ENCODE measurements at regions not wholly inside any gene's neighbourhood (a gene's known extent, or its start where the extent isn't known, plus 50 kb on each side); places are given as distances from the start of the nearest gene placed in this dataset.
A peak's percentile ranks its signal among the peaks of the same experiment; 100 is the strongest.

- no peak overlapping the region for H3K18ac ChIP-seq (ENCODE audit: low read depth, low read length)
- WGBS, 2 experiments (ENCODE audit: extremely low coverage in 2 of 2, insufficient read length in 1 of 2): no CpG with 5 or more reads among the region's 3 CpGs
- CTCF ChIA-PET: no interaction called here
- ATAC-seq (ENCODE audit: low read depth): peak; percentile 44
- in situ Hi-C loops (cut with MboI; ENCODE audit: low sequenced_read_pairs): no loop called here
- H4K91ac ChIP-seq (ENCODE audit: insufficient read depth, low read depth, low read length): no peak overlapping the region
- H3K14ac ChIP-seq (replicated peaks; ENCODE audit: low read depth, low read length): no peak overlapping the region
- H2BK5ac ChIP-seq (ENCODE audit: low read depth, low read length, poor library complexity, severe bottlenecking): no peak overlapping the region
- H4K20me1 ChIP-seq (ENCODE audit: insufficient read depth, low read length): no peaks in the 10 kb centered on the region
- no peaks in the 10 kb centered on the region for H3K9me1 ChIP-seq (ENCODE audit: insufficient read depth, low read length)
- H3K79me1 ChIP-seq (ENCODE audit: low read depth in 1 of 2, low read length in 2 of 2): no peaks in the 10 kb centered on the region
- H4K8ac ChIP-seq (ENCODE audit: low read depth in 2 of 2, low read length in 2 of 2): no peak overlapping the region
- H3K27me3 ChIP-seq (ENCODE audit: control insufficient read depth, insufficient read depth, low read length): peaks cover 2% of the 10 kb centered on the region; the same call in 1 of the 2 replicates
- H2BK20ac ChIP-seq (ENCODE audit: low read depth, low read length): no peak overlapping the region
- no peak overlapping the region for H3K4ac ChIP-seq (ENCODE audit: low read depth, low read length)
- H3K9me3 ChIP-seq (ENCODE audit: control insufficient read depth, insufficient read depth, low read length): no peaks in the 10 kb centered on the region
- no peak overlapping the region for H3K56ac ChIP-seq (ENCODE audit: extremely low read depth, insufficient read depth, low read length)
- H2AK5ac ChIP-seq (ENCODE audit: low read depth, low read length): no peak overlapping the region
- TF ChIP-seq CHD1 (IDR thresholded peaks at IDR 0.05; ENCODE audit: low read depth, low read length): no peak
- no peak for TF ChIP-seq FOS (IDR thresholded peaks at IDR 0.05; ENCODE audit: low read depth, low read length)
- TF ChIP-seq BHLHE40 (IDR thresholded peaks at IDR 0.05; ENCODE audit: low read depth, low read length): no peak
- TF ChIP-seq, protein P1, sequence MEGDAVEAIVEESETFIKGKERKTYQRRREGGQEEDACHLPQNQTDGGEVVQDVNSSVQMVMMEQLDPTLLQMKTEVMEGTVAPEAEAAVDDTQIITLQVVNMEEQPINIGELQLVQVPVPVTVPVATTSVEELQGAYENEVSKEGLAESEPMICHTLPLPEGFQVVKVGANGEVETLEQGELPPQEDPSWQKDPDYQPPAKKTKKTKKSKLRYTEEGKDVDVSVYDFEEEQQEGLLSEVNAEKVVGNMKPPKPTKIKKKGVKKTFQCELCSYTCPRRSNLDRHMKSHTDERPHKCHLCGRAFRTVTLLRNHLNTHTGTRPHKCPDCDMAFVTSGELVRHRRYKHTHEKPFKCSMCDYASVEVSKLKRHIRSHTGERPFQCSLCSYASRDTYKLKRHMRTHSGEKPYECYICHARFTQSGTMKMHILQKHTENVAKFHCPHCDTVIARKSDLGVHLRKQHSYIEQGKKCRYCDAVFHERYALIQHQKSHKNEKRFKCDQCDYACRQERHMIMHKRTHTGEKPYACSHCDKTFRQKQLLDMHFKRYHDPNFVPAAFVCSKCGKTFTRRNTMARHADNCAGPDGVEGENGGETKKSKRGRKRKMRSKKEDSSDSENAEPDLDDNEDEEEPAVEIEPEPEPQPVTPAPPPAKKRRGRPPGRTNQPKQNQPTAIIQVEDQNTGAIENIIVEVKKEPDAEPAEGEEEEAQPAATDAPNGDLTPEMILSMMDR (conservative IDR thresholded peaks at IDR 0.05; ENCODE audit: low read depth, low read length): no peak
- no peak for TF ChIP-seq CEBPB (IDR thresholded peaks at IDR 0.05; ENCODE audit: low read depth, low read length)
- TF ChIP-seq SMC3 (IDR thresholded peaks at IDR 0.05; ENCODE audit: low read depth, low read length): no peak
- TF ChIP-seq MXI1 (IDR thresholded peaks at IDR 0.05; ENCODE audit: borderline replicate concordance, low read depth, low read length): no peak
- TF ChIP-seq, protein P2, sequence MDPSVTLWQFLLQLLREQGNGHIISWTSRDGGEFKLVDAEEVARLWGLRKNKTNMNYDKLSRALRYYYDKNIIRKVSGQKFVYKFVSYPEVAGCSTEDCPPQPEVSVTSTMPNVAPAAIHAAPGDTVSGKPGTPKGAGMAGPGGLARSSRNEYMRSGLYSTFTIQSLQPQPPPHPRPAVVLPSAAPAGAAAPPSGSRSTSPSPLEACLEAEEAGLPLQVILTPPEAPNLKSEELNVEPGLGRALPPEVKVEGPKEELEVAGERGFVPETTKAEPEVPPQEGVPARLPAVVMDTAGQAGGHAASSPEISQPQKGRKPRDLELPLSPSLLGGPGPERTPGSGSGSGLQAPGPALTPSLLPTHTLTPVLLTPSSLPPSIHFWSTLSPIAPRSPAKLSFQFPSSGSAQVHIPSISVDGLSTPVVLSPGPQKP (IDR thresholded peaks at IDR 0.05; ENCODE audit: borderline replicate concordance, low read depth, low read length): no peak
- no peak for TF ChIP-seq RCOR1 (IDR thresholded peaks at IDR 0.05; ENCODE audit: insufficient replicate concordance, low read length)
- TF ChIP-seq RFX5 (IDR thresholded peaks at IDR 0.05; ENCODE audit: low read depth, low read length): no peak
- no peak for TF ChIP-seq USF2 (IDR thresholded peaks at IDR 0.05; ENCODE audit: low read depth, low read length)
- no peak for TF ChIP-seq POLR2A (IDR thresholded peaks at IDR 0.05; ENCODE audit: low read depth, low read length)
- TF ChIP-seq MAFK (IDR thresholded peaks at IDR 0.05; ENCODE audit: low read depth, low read length): no peak
- no peak for TF ChIP-seq RAD21 (IDR thresholded peaks at IDR 0.05; ENCODE audit: low read length)
- no peak for TF ChIP-seq NFE2L2 (IDR thresholded peaks at IDR 0.05; ENCODE audit: low read depth, low read length)
- H4K5ac ChIP-seq (ENCODE audit: low read depth, low read length): no peak overlapping the region
- POLR2A ChIA-PET (ENCODE audit: unreplicated experiment): no interaction called here
- intact Hi-C loops (cut with micrococcal nuclease): no loop called here
- no peak overlapping the region for H2BK120ac ChIP-seq (ENCODE audit: low read depth, low read length)
- BruUV-seq (replicated peaks): no TSS peak
- H2AFZ ChIP-seq (replicated peaks; ENCODE audit: low read length, poor library complexity): no peak overlapping the region
- no peak overlapping the region for H3K23ac ChIP-seq (ENCODE audit: low read depth, low read length)
- dilution Hi-C loops (cut with HindIII; ENCODE audit: low sequenced_read_pairs, unreplicated experiment): no loop called here
- H2AK9ac ChIP-seq (replicated peaks; ENCODE audit: low read depth, low read length, poor library complexity): no peak overlapping the region
- no peaks in the 10 kb centered on the region for H3K36me3 ChIP-seq (ENCODE audit: control insufficient read depth, insufficient read depth, low read length)
- peak; percentile 64 for DNase-seq
- no peak overlapping the region for H3K27ac ChIP-seq (ENCODE audit: insufficient read depth, low read length)
- no peak overlapping the region for H3K4me3 ChIP-seq (ENCODE audit: insufficient read depth, low read depth, low read length)
- H3K9ac ChIP-seq (ENCODE audit: low read depth, low read length): no peak overlapping the region
- H3K4me1 ChIP-seq (ENCODE audit: control insufficient read depth, insufficient read depth, low read length): no peaks in the 10 kb centered on the region
- no peak overlapping the region for H2BK15ac ChIP-seq (ENCODE audit: low read depth, low read length)
- no peak overlapping the region for H3K4me2 ChIP-seq (ENCODE audit: low read depth, low read length)
Observed at GRCh38 chr12:13425766-13426165, 229.2 kb downstream of the EMP1 start.

Measured in IMR-90 (cell line).